HG02798 (cell line): ENCODE measurements at regions not wholly inside any gene's neighbourhood (a gene's known extent, or its start where the extent isn't known, plus 50 kb on each side); places are given as distances from the start of the nearest gene placed in this dataset.

Source experiments
- ATAC-seq: cut with Tn5 transposase; IDR thresholded peaks from one replicate; pipeline ENCODE4 v1.9.1; 2021; ENCODE audit warnings: mild to moderate bottlenecking; ENCODE audit not compliant: unreplicated experiment, poor library complexity

DNA sequence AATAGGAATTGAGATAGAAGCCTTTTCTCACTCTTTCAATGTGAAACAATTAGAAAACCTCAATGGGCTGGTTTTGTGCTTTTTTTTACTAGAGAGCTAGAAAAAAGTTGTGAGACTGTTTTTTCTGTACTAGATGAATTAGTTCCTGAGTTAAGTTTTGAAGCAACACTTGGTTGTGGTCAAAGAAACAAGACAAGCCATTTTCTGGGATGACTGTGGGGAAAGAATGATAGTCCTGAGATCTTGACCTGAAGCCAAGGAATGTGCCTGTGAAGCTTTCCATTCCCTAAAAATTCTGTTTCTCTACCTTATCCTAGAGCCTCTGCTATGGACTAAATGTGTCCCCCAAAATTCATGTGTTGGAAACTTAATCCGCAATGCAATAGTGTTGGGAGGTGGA, 157.8 kb upstream of the TLL1 start:
- ATAC-seq: no peak

DNA sequence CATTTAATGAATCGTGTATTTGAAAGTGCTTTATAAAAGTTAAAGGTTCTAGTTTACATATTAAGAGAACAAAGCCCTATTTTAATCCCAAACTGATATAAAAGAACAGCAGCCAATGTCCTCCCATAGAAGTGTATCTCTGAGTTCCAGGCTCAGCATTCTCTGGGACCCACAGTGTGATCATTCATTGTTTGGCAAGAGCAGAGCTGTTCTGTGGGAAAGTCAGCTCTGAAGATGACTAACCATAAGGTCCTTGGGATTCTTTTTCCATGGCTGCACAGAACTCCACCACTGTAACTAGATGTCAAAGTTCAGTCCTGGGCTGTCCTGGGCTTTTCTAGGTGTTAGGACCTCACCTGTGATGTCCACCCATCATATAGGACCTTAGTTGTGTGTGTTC, 157.0 kb upstream of the TLL1 start:
- ATAC-seq: no peak

DNA sequence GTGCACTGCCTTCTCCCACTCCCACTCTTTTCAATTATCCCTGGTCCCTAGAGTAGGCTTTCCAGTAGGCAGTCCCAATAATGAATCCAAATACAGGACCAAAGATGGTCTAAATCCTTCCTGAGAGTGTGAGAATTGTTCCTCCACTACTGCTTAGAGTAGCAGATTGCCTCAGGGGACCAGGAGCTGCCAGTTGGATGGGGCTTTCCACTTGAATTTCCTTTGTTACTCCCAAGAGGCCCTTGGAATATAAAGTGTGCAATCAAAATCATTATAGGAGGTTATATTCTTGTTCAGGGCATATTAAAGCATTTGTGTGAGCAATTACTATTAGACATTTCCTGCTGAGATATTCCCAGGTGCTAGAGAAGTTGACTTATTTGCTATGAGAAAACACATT, 156.6 kb upstream of the TLL1 start:
- ATAC-seq: no peak

DNA sequence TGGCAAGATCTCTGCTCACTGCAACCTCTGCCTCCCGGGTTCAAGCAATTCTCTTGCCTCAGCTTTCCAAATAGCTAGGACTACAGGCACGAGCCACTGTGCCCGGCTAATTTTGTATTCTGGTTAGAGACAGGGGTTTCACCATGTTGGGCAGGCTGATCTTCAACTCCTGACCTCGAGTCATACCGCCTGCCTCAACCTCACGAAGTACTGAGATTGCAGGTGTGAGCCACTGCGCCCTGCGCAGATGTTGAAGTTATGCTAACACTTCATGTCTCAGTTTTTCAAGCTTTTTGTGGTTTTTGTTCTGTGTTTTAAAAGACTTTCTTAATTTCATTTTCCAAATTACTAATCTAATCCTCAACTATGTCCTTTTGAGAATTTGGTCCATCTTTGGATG, 154.4 kb upstream of the TLL1 start:
- ATAC-seq: no peak

DNA sequence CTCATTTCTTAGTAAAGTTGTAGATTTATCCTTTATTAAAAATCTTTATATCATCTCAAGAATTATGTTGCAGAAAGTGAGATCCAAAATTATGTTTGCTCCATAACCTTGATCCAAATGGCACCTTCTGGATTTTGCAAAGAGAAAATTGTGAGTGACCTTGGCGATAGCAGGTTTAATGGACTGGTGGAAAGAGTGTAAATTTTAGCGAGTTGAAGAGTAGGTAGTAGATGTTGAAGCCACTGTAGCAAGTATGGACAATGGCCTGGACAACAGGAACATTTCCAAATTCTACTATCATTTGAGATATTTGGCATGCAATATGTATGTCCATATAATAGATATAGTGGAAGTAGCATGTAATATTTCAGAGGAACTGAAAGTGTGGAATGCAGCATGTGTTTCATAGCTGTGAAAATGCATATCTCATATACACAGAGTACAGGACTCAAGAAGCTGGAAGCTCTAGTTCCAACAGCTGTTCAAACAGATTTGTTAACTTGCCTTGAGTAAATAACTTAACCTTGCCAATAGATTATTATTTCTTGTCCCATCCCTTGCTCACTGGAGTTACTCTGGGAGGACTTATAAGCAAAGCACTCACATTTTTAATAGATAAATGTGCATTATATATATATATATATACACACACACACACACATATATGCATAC, 152.5 kb upstream of the TLL1 start:
- ATAC-seq: no peak

DNA sequence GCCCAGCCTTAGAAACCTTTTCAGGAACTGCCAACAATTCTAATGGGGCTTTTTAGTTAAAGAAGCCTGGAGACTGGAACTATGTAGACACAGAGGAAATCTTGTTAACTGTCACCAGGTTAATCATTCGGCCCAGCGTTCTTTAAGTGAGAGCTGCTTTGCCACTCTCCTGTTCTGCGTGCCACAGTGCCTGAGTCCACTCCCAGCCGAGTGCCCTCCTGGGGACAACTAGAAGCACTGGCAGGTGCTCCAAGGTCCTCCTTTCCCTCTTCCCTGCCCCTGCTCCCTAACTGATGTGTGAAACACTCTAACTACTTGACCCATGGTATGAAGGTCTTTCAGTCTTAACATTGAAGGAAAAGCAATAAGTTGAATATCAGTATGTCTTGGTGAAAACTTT, 151.2 kb upstream of the TLL1 start:
- no peak for ATAC-seq

DNA sequence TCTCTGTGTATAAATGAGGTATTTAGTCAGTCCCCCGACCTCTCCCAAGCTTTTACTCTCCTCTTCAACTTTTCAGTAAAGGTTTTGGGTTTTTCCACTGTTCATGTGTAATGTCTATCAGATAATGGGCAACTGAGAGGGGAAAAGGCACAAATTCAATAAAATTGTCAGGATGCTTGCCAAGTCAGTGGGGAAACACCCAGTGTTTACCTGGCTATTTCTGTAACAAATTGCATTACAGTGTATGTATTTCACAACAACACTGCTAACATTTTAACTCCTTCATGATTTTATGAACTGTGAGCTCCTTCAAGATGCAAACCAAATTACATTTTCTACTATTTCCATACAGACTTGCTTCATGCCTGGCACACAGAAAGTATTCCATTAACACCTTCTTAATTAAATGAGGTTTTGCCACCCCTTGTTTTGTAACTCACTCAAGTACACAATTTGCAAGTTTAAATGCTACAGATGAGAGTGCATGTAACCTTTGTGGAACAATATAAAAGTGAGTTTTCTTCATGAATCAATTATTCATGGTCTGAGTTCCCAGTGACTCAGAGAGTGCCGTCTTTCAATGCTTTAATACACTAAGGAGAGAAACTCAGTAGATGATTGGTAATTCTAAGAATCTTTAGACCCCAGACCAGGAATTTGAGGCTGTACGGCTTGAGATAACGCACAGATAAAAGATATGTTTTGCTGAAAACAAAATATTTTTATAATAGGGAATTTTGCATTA, 149.8 kb upstream of the TLL1 start:
- ATAC-seq: no peak

DNA sequence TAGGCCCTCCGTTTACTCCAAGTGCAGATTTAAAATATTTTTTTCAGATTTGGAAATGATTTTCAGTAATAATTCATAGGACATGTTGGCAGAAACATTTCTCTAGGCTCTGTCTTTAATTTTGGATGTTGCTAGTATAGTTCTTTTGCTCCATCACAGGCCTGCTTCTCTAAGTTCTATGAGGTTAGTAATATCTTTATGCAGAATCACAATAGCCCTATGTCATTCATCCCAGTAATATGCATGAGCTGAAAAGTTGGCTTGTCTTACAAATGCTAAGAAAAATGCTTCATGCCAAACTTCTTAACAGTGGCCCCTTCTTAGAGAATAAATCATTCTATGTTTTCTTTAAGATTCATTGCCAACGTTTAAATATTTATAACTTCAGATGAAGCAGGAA, 148.3 kb upstream of the TLL1 start:
- no peak for ATAC-seq

DNA sequence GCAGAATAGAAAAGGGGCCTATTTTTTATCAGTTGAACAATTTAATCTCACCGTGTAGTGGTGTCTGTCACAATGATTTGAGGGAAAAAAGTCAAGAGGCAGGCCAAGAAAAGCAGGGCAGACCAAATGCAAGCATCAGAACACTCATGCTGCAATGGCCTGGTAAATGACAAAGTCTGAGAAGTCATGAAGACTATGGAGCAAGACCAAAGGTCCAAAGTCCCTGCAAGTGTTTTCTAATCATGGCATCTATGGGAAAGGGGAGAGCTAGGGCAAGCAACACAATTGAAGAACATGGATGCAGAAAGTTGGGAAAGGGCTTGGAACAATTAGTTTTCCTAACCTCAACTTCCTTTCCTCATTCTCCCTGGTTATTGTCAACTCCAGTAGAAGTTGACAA, 147.7 kb upstream of the TLL1 start:
- ATAC-seq: no peak

DNA sequence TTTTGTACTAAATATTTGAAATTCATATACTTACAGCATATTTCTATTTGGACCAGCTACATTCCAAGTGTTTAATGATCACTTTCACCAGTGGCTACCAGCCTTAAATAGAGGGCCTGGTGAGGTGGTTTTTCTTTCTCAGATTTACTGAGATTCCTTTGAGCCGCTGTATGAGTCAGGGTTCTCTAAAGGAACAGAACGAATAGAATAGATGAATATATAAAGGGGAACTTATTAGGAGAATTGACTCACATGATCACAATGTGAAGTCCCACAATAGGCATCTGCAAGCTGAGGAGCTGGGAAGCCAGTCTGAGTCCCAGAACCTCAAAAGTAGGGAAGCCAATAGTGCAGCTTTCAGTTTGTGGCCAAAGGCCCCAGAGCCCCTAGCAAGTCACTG, 146.2 kb upstream of the TLL1 start:
- ATAC-seq: no peak

DNA sequence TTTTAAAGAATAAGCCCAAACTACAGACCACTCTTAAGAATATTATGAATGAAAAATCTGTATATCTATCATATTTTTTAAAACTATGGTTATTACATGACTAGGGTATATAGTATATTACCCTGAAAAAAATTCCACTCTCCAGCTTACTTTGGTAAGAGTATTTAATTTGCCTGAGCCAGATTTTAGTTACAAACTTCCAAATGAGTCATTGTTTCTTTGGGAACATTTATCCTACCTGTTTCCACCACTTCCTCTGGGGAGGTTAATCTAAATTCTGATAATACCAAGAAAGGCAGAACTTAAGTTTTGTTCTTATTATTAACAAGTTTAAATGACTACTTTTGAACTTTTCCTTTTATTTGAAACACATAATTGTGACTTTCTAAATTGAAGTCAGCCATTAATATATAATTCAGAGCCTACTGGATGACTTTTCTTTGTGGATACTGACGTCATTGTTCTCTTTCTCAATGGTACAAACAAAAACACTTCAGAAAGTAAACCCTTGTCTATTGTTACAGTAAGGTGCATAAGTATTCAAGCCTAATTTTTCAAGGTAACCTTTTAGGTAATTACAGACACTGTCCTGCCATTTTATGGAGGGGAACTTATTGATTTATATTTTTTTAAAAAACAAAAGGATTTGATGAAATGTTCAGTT, 135.6 kb upstream of the TLL1 start:
- ATAC-seq: no peak

DNA sequence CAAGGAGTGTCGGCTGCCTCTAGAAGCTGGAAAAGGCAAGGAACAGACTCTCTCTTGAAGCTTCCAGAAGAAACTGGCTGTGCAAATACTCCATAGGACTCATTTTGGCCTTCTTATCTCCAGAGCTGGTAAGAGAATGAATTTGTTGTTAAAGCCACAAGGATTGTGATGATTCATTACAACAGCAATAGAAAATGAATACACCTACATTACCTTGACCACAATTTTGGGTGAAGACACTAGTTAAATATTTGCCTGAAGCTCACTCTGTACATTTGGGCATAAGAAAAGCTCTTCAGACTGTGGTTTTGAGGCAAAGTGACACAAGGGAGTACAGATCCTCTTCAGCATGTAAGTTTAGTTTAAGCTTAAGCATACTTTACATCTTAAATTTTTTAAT, 134.5 kb upstream of the TLL1 start:
- peak; percentile 65 for ATAC-seq

DNA sequence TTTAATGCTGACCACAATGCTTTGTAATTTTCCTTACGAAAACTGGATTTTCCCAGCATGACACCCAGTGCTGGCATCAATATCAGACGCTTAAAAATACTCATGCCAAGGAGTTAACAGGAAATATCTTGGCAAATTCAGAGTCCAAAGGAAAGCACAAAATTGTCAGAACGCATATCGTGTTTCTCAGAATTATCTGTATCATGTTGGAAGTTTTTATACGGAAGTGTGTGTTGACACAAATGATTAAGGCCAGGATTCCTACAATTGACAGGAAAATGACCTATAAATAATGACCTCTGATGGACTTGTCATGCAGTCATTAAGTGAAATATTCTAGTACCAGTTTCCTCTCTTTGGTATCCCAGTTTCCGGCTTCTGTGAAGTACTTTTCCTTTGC, 132.1 kb upstream of the TLL1 start:
- ATAC-seq: no peak

DNA sequence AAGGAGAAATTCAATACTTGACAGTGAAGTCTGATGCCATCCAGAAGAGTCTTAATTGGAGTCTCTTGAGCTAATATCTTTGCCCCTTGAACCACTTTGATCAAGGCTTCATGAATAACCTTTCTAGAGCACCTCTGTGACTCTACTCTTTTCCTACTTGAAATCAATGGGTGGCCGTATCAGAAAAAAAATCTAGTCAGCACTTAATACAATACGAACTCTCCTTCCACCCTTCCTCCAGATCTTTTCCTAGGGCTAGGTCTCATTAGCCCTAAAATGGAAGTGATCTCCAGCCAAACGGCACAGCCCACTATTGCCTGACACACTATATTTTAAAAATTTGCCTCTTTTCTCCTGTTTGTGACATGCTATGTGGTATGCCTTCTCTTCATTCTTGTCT, 129.6 kb upstream of the TLL1 start:
- no peak for ATAC-seq

DNA sequence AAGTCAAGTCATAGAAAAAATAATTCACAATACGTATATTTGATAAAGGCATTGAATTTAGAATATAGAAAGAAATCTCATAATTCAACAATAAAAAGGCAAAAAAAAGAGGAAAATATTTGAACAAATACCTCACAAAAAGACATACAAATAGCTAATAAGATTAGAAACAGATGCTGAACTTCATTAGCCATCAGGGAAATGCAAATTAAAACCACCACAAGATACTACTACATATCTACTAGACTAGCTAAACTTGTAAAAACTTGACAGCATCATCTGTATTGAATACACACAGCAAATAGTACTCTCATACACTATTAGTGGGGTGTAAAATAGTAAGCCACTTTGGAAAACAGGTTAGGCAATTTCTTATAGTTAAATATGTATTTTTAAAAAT, 128.7 kb upstream of the TLL1 start:
- ATAC-seq: no peak

DNA sequence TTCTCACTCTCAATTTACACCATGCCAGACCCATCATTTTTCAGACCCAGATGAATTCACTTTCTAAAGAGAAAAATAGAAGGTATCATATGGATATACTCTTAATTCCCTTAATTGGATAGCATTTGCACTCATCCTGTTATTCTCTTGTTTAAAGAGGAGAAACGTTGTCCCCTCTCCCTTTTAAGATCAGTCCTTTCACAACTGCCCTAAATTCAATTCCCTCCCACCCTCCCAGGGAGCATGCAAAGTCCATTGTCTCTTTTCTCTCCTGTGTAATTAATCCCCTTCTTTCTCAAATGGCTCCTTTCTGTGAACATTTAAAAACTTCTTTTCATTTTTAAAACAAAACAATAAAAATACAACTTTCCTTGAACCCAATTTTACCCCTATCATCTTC, 124.7 kb upstream of the TLL1 start:
- ATAC-seq: no peak

DNA sequence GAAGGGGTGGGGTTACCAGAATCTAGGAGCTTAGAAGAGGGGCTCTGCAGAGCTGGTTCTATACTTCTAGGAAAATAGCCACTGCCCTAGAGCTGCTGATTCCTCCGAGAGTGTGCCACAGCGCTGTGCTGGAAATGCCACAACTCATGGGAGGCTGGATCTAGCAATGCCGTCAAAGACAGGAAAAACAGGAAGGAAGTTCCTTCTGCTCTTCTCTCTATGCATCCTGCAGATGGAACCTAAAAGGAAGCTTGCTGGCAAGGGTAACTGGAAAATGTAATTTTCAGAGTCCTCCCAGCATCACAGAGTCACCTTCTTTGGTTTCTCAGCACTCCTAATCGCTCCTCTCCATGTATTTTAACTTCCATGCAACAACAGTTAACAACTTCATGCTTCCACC, 121.2 kb upstream of the TLL1 start:
- ATAC-seq: no peak

DNA sequence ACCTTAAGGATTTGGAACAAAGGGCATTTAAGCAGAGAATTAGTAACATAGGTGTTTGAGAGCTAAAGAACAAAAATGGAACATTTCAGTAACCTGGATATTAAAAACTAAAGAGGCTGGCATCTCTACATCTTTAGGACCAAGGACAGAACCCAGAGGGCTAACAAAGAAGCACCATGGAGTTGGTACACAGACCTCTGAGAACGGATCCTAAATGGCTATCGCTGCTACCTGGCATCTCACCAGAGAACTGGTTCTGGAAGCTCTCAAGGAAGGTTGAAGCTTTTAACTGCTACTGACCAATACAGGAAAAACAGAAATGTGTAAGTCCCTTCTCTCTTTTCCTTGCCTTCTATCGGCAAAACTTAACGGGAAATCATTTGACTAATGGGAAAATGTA, 118.4 kb upstream of the TLL1 start:
- ATAC-seq: no peak

DNA sequence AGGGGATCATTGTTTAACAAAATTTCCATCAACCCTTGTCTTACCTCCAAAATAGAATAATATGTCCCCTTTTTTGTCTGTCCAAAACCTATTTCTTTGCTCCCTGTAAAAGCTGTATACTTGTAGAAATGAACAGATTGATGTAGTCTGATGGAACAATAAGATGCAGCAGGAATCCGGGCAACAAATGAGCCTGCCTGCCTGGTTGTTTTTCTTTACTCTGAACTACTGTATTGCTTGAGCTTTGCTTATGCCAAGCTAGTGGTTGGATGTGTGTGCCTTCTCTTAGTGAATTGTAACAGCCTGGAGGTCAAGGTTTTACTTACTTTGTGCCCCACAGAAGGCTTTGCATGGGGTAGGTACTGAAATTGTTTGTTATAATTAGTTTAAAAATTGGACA, 116.2 kb upstream of the TLL1 start:
- ATAC-seq: no peak

DNA sequence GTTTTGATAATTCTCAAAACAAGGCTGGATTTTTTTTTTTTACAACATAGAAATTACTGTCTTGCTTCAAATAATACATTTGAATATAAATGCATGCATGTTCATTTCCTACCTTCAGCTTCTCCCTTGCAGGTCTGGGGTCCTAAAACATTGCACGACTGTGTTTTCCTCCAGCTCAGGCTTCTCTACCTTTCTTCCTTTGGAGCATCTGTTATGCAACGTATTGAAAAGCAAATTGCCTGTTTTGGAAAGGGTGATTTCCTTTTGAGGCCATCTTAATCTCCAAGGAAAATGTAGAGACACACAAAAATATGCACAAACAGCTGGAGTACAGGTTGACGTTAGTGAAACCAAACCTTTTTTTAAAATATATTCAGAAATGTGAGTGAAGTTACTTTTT, 115.6 kb upstream of the TLL1 start:
- ATAC-seq: no peak

DNA sequence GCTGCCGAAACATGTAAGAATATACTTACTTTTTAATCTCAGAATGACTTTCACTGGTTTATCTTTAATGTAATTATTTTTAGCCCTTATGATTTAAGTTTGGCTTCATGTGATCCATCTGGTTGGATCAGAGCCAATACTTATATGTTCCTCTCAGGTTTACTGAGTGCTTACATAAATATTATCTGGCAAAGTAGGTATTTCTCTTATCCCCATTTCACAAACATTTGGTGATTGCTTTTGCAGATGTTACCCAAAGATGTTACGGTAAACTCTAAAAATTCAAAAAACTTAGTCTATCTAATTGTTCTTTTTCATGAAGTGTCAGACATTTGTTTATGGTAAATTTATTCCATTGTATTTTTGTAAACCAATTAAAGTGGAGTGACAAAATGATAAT, 115.0 kb upstream of the TLL1 start:
- no peak for ATAC-seq

DNA sequence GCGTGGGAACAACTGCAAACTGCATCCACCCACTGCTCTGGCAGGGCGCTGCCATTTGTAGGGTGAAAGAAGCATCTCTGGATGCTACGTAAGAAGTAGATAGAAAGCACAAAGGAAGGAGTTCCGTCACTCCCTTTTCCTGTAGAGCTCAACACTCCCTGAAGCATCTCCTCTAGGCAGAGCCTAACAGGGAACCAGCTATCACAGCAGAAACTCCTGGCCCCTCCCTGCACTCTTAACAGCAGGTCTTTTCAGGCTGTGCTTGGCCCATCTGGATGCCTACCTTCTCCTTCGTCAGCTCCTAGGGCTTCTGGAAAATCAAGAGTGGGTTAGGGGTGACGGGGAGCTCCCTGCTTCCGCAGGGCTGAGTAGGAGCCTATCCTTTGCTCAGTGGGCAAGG, 112.9 kb upstream of the TLL1 start:
- ATAC-seq: no peak
